Testis (tissue), 2 donors: ENCODE measurements at regions not wholly inside any gene's neighbourhood (a gene's known extent, or its start where the extent isn't known, plus 50 kb on each side); places are given as distances from the start of the nearest gene placed in this dataset.

Experiments used
- DNase-seq: peaks from one replicate; pipeline ENCODE4 v3.0.0-alpha.2; 2019
- H3K27ac ChIP-seq, 2 donors: fragments of 200-600 bp; sonication (generic); one replicate each; pipeline ENCODE4 v1.5.1; 2019
- H3K27me3 ChIP-seq: fragments of 200-600 bp; sonication (generic); one replicate; pipeline ENCODE4 v1.5.1; 2019
- H3K36me3 ChIP-seq: fragments of 200-600 bp; sonication (generic); one replicate; pipeline ENCODE4 v1.5.1; 2017; ENCODE audit warnings: low read depth; ENCODE audit errors: missing control alignments
- H3K4me1 ChIP-seq: fragments of 200-600 bp; sonication (generic); one replicate; pipeline ENCODE4 v1.5.1; 2019
- H3K4me3 ChIP-seq, 2 donors: fragments of 200-600 bp; sonication (generic); one replicate each; pipeline ENCODE4 v1.5.1; 2017 to 2019
- H3K9me3 ChIP-seq: fragments of 200-600 bp; sonication (generic); one replicate; pipeline ENCODE4 v1.5.1; 2017
- CTCF ChIP-seq, 3 experiments: fragments of 450-650 bp in 2 of 3; fragments of 200-600 bp in 1 of 3; sonication (generic) in 1 of 3; IDR thresholded peaks; one replicate each; pipeline ENCODE4 v1.5.1; 2016 to 2019; ENCODE audit warnings: antibody characterized with exemption in 3 of 3, mild to moderate bottlenecking in 2 of 3, moderate library complexity in 1 of 3
- POLR2A ChIP-seq: fragments of 450-650 bp; IDR thresholded peaks from one replicate; pipeline ENCODE4 v1.6.1; 2017; ENCODE audit warnings: antibody characterized with exemption, mild to moderate bottlenecking, moderate library complexity
- WGBS, 2 donors: methylation state at CpG; one replicate each; pipeline ENCODE4 v1.1.5; 2018; 5-methylcytosine and 5-hydroxymethylcytosine counted together
- intact Hi-C: fragments of 100-400 bp; cut with DNase I; formaldehyde crosslinking; loops from one replicate; pipeline ENCODE4 v1.15.1; 2023; ENCODE audit warnings: low total_unique reads

GRCh38 chr5:2263763-2264162 lies 381.0 kb upstream of the IRX4 start:
- Histone ChIP-seq H3K36me3 (no peaks in the 10 kb centered on the region), H3K4me3 (no peak overlapping the region), H3K27me3 (no peaks in the 10 kb centered on the region), H3K9me3 (no peaks in the 10 kb centered on the region), H3K4me1 (no peaks in the 10 kb centered on the region), H3K27ac (no peak overlapping the region)
- TF ChIP-seq POLR2A (no peak), CTCF (IDR thresholded peaks at IDR 0.05) (no peak)
- intact Hi-C loops: no loop called here
- 86 to 88% methylated on average over 12 of the region's 12 CpGs for WGBS, 2 donors
- no peak for DNase-seq

DNA sequence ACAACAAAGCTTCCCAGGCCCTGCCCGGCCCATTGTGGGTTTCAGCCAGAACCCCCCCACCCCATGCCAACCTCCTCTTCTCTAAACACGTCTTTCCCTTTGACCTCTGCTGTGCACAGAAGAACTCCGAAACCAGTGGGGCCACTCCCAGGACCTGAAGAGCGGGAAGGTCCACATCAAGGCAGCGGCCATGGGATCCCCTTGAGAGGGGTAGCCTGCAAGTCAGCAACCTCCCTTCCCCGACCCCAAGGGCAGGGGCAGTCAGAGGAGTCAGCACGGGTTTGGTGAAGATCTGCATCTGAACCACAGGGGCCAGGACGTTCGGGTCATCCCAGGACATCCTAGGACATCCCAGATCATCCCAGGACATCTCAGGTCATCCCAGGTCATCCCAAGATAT lies 379.9 kb upstream of the IRX4 start:
- no peaks in the 10 kb centered on the region for H3K36me3 ChIP-seq
- TF ChIP-seq POLR2A (no peak), CTCF (IDR thresholded peaks at IDR 0.05) (no peak)
- 71 to 75% methylated on average over 7 to 9 of the region's 9 CpGs for WGBS, 2 donors
- no peaks in the 10 kb centered on the region for H3K4me1 ChIP-seq
- H3K27ac ChIP-seq: no peak overlapping the region
- intact Hi-C loops: no loop called here
- no peaks in the 10 kb centered on the region for H3K27me3 ChIP-seq
- H3K4me3 ChIP-seq: no peak overlapping the region
- DNase-seq: no peak
- no peaks in the 10 kb centered on the region for H3K9me3 ChIP-seq

DNA sequence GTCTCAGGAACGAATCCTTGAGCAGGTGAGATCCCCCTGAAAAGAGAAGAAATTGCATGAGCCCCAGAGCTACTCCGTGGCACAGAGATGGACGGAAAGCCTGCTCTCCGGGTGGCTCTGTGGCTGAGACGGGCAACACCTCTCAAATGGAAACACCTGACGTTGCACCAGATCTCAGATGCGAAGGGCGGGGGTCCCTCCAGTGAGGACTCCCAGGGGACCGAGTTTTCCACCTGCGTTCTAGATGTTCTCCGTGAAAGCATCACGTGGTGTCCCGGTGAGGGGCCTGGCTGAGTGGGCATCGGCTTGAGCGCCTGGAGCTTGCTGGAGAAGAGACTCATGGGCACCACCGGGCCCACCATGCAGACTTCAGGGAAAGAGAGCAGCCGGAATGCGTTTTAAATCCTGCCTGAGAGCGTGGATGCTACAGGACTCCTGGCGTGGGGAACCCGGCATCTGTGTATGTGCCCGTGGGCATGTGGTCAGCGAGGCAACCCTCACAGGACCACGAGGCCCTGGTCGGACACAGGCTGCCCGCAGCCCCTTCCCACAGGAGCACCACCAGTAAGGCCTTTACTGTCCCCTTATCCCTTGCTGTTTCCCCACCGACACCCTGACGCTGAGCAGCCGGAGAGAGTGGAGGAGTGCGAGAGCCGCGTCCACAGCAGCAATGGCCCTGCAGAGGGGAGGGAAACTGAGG lies 378.4 kb upstream of the IRX4 start:
- H3K4me1 ChIP-seq: no peaks in the 10 kb centered on the region
- no peak overlapping the region for H3K27ac ChIP-seq
- TF ChIP-seq POLR2A (no peak), CTCF (IDR thresholded peaks at IDR 0.05) (no peak)
- no peak for DNase-seq
- intact Hi-C loops: no loop called here
- H3K9me3 ChIP-seq: no peaks in the 10 kb centered on the region
- WGBS, 2 donors: 70 to 82% methylated on average over 13 to 32 of the region's 32 CpGs
- peak overlapping the region in 1 of 2 donors; percentile 17 for H3K4me3 ChIP-seq
- H3K36me3 ChIP-seq: no peaks in the 10 kb centered on the region
- H3K27me3 ChIP-seq: no peaks in the 10 kb centered on the region

- Histone ChIP-seq H3K9me3 (no peaks in the 10 kb centered on the region), H3K27me3 (no peaks in the 10 kb centered on the region), H3K4me3 (no peak overlapping the region), H3K36me3 (no peaks in the 10 kb centered on the region), H3K27ac (no peak overlapping the region), H3K4me1 (no peaks in the 10 kb centered on the region)
- WGBS, 2 donors: 61 to 72% methylated on average over 22 to 23 of the region's 23 CpGs
- DNase-seq: no peak
- TF ChIP-seq CTCF (IDR thresholded peaks at IDR 0.05): no peak
- no peak for TF ChIP-seq POLR2A
- intact Hi-C loops: no loop called here
These were observed 377.7 kb upstream of the IRX4 start for GRCh38 chr5:2260211-2261003.
